Naive thymus-derived CD8-positive, alpha-beta T cell (primary cell): ENCODE measurements at regions not wholly inside any gene's neighbourhood (a gene's known extent, or its start where the extent isn't known, plus 50 kb on each side); places are given as distances from the start of the nearest gene placed in this dataset.

Source experiments
- ATAC-seq, 2 donors: fragments of 150-1000 bp; cut with Tn5 transposase in 1 of 2; sonication (Bioruptor Pico), chemical (Tn5 transposase) in 1 of 2; 1 replicate in 1 of 2; 2 replicates in 1 of 2; pipeline ENCODE4 v1.10.0; 2021; ENCODE audit warnings: mild to moderate bottlenecking in 2 of 2, moderate library complexity in 2 of 2
- POLR2A ChIA-PET: fragments of 350-600 bp; sonication (Branson Sonifier 250); formaldehyde crosslinking; loops from one replicate; lab custom pipeline; 2021; ENCODE audit warnings: antibody characterized with exemption; lab: Charles Lee
- DNase-seq, 10 donors: peaks; one replicate each; pipeline versions ENCODE4 v3.0.0 to v3.0.0-alpha.2; 2020 to 2022
- H3K27ac Mint-ChIP-seq, 10 donors: one replicate each; pipeline ENCODE4 v1.8.0; 2020 to 2022; ENCODE audit warnings: mild to moderate bottlenecking in 10 of 10, mixed read lengths in 10 of 10, moderate library complexity in 4 of 10, inconsistent platforms in 1 of 10
- H3K27me3 Mint-ChIP-seq, 5 donors: one replicate each; pipeline ENCODE4 v1.8.0; 2021 to 2022; ENCODE audit warnings: mixed read lengths in 5 of 5
- H3K36me3 Mint-ChIP-seq, 3 donors: one replicate each; pipeline ENCODE4 v1.8.0; 2020 to 2022; ENCODE audit warnings: mixed read lengths in 3 of 3, mild to moderate bottlenecking in 2 of 3, inconsistent platforms in 1 of 3
- H3K4me1 Mint-ChIP-seq, 4 donors: one replicate each; pipeline ENCODE4 v1.8.0; 2021 to 2022; ENCODE audit warnings: mixed read lengths in 4 of 4
- H3K4me3 Mint-ChIP-seq, 10 donors: one replicate each; pipeline ENCODE4 v1.8.0; 2020 to 2022; ENCODE audit warnings: mild to moderate bottlenecking in 10 of 10, mixed read lengths in 10 of 10, moderate library complexity in 6 of 10, inconsistent platforms in 1 of 10
- H3K9me3 Mint-ChIP-seq, 9 donors: one replicate each; pipeline ENCODE4 v1.8.0; 2020 to 2022; ENCODE audit warnings: mixed read lengths in 9 of 9, mild to moderate bottlenecking in 3 of 9, inconsistent platforms in 1 of 9, moderate library complexity in 1 of 9

- peaks cover 0 to 6% (median 2%) of the 10 kb centered on the region in 5 donors for H3K27me3 Mint-ChIP-seq
- POLR2A ChIA-PET, result no interaction called here
- no peak overlapping the region for H3K4me3 Mint-ChIP-seq
- DNase-seq (no peak), ATAC-seq (no peak)
- peaks cover 0 to 7% (median 6%) of the 10 kb centered on the region in 3 donors for H3K36me3 Mint-ChIP-seq
- no peaks in the 10 kb centered on the region for H3K4me1 Mint-ChIP-seq
- peaks cover 4 to 27% (median 14%) of the 10 kb centered on the region in 9 donors for H3K9me3 Mint-ChIP-seq
- no peak overlapping the region for H3K27ac Mint-ChIP-seq
These were observed 78.3 kb upstream of the ARSJ start for GRCh38 chr4:114057746-114058145.

- Mint-ChIP-seq H3K4me3 (no peak overlapping the region), H3K27me3 (peaks cover 0 to 7% (median 3%) of the 10 kb centered on the region in 5 donors), H3K9me3 (peaks cover 0 to 3% (median 0%) of the 10 kb centered on the region in 9 donors), H3K27ac (no peak overlapping the region), H3K4me1 (no peaks in the 10 kb centered on the region), H3K36me3 (peaks cover 0 to 2% (median 0%) of the 10 kb centered on the region in 3 donors)
- POLR2A ChIA-PET, result no interaction called here
- ATAC-seq (no peak), DNase-seq (no peak)
These were observed 83.1 kb upstream of the ARSJ start for GRCh38 chr4:114062499-114062898.

DNA sequence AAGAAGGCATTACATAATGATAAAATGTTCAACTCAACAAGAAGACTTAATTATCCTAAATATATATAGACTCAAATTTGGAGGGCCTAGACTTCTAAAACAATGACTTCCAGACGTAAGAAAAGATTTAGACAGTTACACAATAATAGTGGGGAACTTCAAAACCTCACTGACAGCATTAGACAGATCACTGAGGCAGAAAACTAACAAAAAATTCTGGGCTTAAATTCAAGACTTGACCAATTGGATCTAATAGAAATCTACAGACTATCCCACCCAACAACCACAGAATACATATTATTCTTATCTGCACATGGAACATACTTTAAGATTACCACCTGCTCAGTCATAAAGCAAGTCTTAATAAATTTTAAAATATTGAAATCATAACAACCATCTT, 93.3 kb upstream of the ARSJ start:
- no peaks in the 10 kb centered on the region for H3K36me3 Mint-ChIP-seq
- peaks cover 0 to 3% (median 0%) of the 10 kb centered on the region in 9 donors for H3K9me3 Mint-ChIP-seq
- peaks cover 0 to 8% (median 2%) of the 10 kb centered on the region in 5 donors for H3K27me3 Mint-ChIP-seq
- no peak overlapping the region for H3K27ac Mint-ChIP-seq
- peaks cover 0 to 3% (median under 1%) of the 10 kb centered on the region in 4 donors for H3K4me1 Mint-ChIP-seq
- H3K4me3 Mint-ChIP-seq, result no peak overlapping the region
- ATAC-seq (no peak), DNase-seq (no peak)
- POLR2A ChIA-PET, result no interaction called here

- Mint-ChIP-seq H3K4me3 (no peak overlapping the region), H3K36me3 (no peaks in the 10 kb centered on the region), H3K27ac (no peak overlapping the region), H3K4me1 (no peaks in the 10 kb centered on the region), H3K27me3 (peaks cover 0 to 4% (median 0%) of the 10 kb centered on the region in 5 donors), H3K9me3 (peaks cover 0 to 9% (median 0%) of the 10 kb centered on the region in 9 donors)
- ATAC-seq (no peak), DNase-seq (no peak)
- POLR2A ChIA-PET, result no interaction called here
These were observed 97.6 kb upstream of the ARSJ start for GRCh38 chr4:114076899-114077570.

- POLR2A ChIA-PET, result no interaction called here
- no peaks in the 10 kb centered on the region for H3K36me3 Mint-ChIP-seq
- H3K4me1 Mint-ChIP-seq, result peaks cover 0 to 2% (median 0%) of the 10 kb centered on the region in 4 donors
- ATAC-seq (no peak), DNase-seq (no peak)
- H3K9me3 Mint-ChIP-seq, result peaks cover 0 to 9% (median 0%) of the 10 kb centered on the region in 9 donors
- H3K4me3 Mint-ChIP-seq, result no peak overlapping the region
- no peak overlapping the region for H3K27ac Mint-ChIP-seq
- H3K27me3 Mint-ChIP-seq, result peaks cover 0 to 4% (median 0%) of the 10 kb centered on the region in 5 donors
These were observed 98.2 kb upstream of the ARSJ start for GRCh38 chr4:114077610-114078009.

DNA sequence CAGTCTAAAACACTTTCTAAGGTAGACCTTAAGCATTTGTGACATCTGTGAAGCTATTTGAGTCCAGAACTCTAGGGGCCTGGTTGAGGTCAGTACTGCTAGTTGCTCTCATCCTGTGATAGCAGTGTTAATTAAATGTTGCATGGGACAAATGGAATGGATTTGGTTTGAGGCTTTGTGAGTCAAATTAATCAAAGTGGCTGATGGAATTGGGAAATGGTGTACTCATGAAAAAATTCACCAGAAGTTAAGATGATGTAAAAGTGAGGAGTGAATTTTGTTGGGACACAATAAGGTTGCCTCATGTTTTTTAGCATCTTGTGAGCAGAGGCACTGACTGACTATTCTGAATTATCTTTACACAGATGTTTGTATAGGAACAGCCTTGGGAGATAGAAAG, 99.2 kb upstream of the ARSJ start:
- Mint-ChIP-seq H3K36me3 (no peaks in the 10 kb centered on the region), H3K4me1 (peaks cover 0 to 2% (median under 1%) of the 10 kb centered on the region in 4 donors), H3K27me3 (peaks cover 0 to 4% (median 0%) of the 10 kb centered on the region in 5 donors), H3K4me3 (no peak overlapping the region), H3K9me3 (peaks cover 0 to 9% (median 0%) of the 10 kb centered on the region in 9 donors), H3K27ac (no peak overlapping the region)
- no peak for DNase-seq
- ATAC-seq, result no peak
- POLR2A ChIA-PET, result no interaction called here

- Mint-ChIP-seq H3K4me1 (peaks cover 0 to 2% (median under 1%) of the 10 kb centered on the region in 4 donors), H3K36me3 (no peaks in the 10 kb centered on the region), H3K4me3 (no peak overlapping the region), H3K27ac (no peak overlapping the region), H3K27me3 (peaks cover 0 to 6% (median 2%) of the 10 kb centered on the region in 5 donors), H3K9me3 (peaks cover 0 to 9% (median 0%) of the 10 kb centered on the region in 9 donors)
- POLR2A ChIA-PET, result no interaction called here
- ATAC-seq, result no peak
- no peak for DNase-seq
These were observed 102.3 kb upstream of the ARSJ start for GRCh38 chr4:114081783-114082182.

DNA sequence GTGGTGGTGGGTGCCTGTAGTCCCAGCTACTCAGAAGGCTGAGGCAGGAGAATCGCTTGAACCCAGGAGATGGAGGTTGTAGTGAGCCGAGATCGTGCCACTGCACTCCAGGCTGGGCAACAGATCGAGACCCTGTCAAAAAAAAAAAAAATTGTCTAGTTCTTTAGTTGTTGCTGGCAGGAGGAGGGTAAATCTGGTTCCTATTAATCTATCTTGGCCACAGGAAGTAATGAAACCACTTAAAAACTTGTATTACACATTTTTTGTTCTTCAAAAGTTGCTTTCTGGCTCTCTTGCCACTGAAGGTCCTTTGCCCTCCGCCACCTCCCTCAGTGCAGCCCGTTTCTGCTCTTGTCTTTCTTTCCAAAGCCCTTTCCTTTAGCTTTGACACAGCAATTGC, 102.9 kb upstream of the ARSJ start:
- Mint-ChIP-seq H3K27me3 (peaks cover 0 to 6% (median 2%) of the 10 kb centered on the region in 5 donors), H3K36me3 (no peaks in the 10 kb centered on the region)

GRCh38 chr4:114085611-114086345, 106.3 kb upstream of the ARSJ start:
- Mint-ChIP-seq H3K27me3 (peaks cover 0 to 6% (median 4%) of the 10 kb centered on the region in 5 donors), H3K4me1 (peaks cover 0 to 2% (median under 1%) of the 10 kb centered on the region in 4 donors), H3K27ac (no peak overlapping the region), H3K9me3 (peaks cover 0 to 13% (median 8%) of the 10 kb centered on the region in 9 donors), H3K36me3 (peaks cover 0 to 19% (median 7%) of the 10 kb centered on the region in 3 donors), H3K4me3 (no peak overlapping the region)
- DNase-seq (no peak), ATAC-seq (no peak)
- POLR2A ChIA-PET, result no interaction called here

More for the DNA sequence above, 102.9 kb upstream of the ARSJ start:
- no peak for DNase-seq
- Mint-ChIP-seq H3K9me3 (peaks cover 0 to 9% (median 0%) of the 10 kb centered on the region in 9 donors), H3K4me3 (no peak overlapping the region), H3K4me1 (peaks cover 0 to 2% (median under 1%) of the 10 kb centered on the region in 4 donors), H3K27ac (no peak overlapping the region)
- POLR2A ChIA-PET, result no interaction called here
- ATAC-seq, result no peak

DNA sequence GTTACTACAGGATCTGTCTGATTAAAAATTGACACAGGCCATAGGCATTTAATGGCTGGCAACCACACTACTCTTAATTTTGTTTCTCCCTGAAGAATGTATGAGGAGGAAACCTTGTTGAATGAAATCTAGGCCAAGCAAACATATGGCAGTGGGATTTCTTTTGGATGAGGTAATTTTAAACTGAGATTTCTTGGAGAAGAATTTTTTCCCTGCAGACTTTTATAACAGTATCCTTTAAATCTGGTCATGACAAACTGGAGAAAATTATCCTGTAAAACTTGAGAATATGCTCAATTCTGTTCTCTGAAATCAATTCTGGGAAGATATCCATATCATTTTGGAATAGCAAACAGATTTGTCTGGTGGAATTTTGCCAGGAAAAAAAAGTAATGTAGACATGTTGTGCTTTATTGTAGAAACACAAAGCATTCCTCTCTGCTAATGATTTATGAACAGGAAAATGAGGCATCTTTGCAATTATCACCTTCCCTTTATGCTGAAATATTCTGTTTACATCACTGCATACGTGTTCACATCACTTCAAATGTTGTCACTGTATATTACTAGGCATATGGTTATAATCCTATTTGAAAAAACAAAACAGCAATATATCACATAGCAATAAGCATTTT, 108.3 kb upstream of the ARSJ start:
- ATAC-seq (no peak), DNase-seq (no peak)
- Mint-ChIP-seq H3K4me3 (no peak overlapping the region), H3K36me3 (peaks cover 0 to 19% (median 7%) of the 10 kb centered on the region in 3 donors), H3K9me3 (peaks cover 0 to 13% (median 8%) of the 10 kb centered on the region in 9 donors), H3K4me1 (peaks cover 0 to 2% (median 0%) of the 10 kb centered on the region in 4 donors), H3K27me3 (peaks cover 0 to 6% (median 5%) of the 10 kb centered on the region in 5 donors), H3K27ac (no peak overlapping the region)
- POLR2A ChIA-PET, result no interaction called here

DNA sequence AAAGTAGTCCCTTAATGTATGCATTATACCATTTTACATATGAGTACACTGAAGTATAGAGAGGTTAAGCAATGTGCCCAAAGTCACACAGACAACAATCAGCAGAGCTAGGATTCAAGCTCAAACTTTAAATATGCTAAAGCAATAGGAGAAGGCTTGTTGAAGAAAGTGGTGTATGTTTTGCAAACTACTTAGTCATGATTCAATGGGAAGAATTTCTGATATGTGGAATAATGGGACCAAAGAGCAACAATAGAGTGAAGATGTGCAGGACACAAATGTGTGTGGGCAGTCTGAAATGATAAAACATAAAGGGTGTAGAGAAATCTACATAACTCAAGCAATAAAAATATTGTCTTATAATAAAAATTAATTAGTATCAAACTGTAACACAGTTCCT, 109.0 kb upstream of the ARSJ start:
- no peak for DNase-seq
- POLR2A ChIA-PET, result no interaction called here
- Mint-ChIP-seq H3K9me3 (peaks cover 0 to 13% (median 8%) of the 10 kb centered on the region in 9 donors), H3K36me3 (peaks cover 0 to 19% (median 7%) of the 10 kb centered on the region in 3 donors), H3K4me1 (no peaks in the 10 kb centered on the region), H3K27ac (no peak overlapping the region), H3K4me3 (no peak overlapping the region), H3K27me3 (peaks cover 0 to 6% (median 5%) of the 10 kb centered on the region in 5 donors)
- ATAC-seq, result no peak

- no peak for ATAC-seq
- POLR2A ChIA-PET, result no interaction called here
These were observed 112.1 kb upstream of the ARSJ start for GRCh38 chr4:114091546-114091945.

More at GRCh38 chr4:114091546-114091945, 112.1 kb upstream of the ARSJ start:
- H3K27me3 Mint-ChIP-seq, result peaks cover 0 to 6% (median under 1%) of the 10 kb centered on the region in 5 donors
- H3K36me3 Mint-ChIP-seq, result peaks cover 0 to 19% (median 7%) of the 10 kb centered on the region in 3 donors
- H3K4me3 Mint-ChIP-seq, result no peak overlapping the region
- no peak for DNase-seq
- no peaks in the 10 kb centered on the region for H3K4me1 Mint-ChIP-seq
- no peak overlapping the region for H3K27ac Mint-ChIP-seq
- peaks cover 0 to 13% (median 8%) of the 10 kb centered on the region in 9 donors for H3K9me3 Mint-ChIP-seq
